ENCODE measurements at regions not wholly inside any gene's neighbourhood (a gene's known extent, or its start where the extent isn't known, plus 50 kb on each side); places are given as distances from the start of the nearest gene placed in this dataset.

GRCh38 chr5:93791518-93791972 is 50.1 kb upstream of the POU5F2 start (continued):
- TF ChIP-seq PATZ1 (CRISPR knock-in tag; IDR thresholded peaks at IDR 0.05; ENCODE audit: borderline replicate concordance), result no peak
